NCI-H524 treated with DMSO at 0.1 percent for 48 hours (cell line): ENCODE measurements at regions not wholly inside any gene's neighbourhood (a gene's known extent, or its start where the extent isn't known, plus 50 kb on each side); places are given as distances from the start of the nearest gene placed in this dataset.
"Not testable (repeated sequence)": the region's sequence is repeated elsewhere in the genome, so short reads cannot be mapped to it uniquely, and the experiment has no call there.

ENCODE experiments used
- DNase-seq: peaks from one replicate; lab custom pipeline; 2025; lab: John Stamatoyannopoulos, UW

DNA sequence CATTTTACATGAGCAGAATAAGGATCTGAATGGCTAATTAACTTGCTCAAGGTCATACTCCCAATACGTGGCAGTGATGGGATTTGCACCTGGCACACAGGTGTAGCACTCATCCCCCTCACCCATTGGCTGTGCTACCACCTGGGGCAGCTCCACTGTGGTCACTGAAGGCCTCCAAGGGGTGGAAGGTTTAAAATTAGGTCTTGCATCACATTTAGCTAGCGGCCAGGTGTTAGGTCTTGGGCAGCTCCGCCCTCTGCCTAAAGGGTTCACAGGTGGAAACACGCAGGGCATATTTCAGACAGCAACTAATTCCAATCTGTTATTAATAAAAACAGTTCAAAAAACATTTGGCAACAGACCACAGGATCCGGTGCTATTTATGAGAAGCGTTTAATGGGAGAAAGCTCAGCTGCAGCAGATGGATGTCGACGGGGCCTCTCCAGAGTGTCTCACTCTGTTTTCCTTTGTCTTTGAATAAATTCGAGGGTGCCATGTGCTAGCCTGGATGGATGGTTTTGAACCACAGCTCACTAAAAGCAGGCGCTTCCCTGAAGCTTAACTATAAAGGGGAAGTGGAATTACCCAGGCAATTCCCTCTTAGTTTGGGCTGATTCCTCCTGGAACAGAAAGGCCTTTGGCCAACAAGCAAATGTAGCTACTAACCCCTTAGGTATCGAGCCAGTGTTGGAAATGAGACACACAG, 1017.6 kb downstream of the TYW1 start:
- no peak for DNase-seq

DNA sequence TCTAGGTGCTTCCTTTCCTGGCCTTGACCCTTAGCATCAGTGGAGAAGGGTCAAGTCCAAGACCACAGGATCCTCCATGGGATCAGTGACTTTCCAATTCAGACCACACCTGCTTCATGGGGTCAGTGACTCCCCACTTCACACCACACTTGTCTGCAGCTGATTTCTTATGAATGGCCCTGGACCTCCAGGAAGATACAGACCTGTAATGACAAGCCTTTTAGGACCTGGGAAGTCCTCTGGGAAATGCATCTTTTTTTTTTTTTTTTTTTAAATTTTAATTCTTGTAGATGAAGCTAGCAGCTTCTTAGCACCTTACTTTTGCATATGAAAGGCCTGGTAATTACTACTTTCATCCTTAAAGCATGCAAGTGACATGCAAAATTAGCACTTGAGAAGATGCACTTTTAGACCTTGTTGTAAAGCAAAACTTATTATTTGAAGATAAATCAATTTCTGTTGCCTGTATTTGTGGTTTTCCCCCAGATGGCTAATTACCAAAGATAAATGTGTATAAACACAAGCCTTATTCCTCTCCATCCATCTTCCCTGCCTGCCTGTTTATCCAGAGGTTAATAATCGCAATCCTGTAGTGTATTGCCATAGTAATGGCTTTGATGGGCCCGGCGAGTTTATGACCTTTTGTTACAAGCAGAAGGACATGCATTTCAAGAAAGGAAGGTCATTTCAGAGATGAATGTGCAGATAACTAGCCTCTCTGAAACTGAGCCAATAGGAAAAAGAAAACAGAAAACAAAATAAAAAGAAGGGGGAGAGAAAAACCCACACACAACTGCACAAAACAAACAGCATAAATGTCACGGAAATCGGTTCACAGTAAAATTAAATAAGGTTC, 1018.7 kb downstream of the TYW1 start:
- DNase-seq, result no peak

DNA sequence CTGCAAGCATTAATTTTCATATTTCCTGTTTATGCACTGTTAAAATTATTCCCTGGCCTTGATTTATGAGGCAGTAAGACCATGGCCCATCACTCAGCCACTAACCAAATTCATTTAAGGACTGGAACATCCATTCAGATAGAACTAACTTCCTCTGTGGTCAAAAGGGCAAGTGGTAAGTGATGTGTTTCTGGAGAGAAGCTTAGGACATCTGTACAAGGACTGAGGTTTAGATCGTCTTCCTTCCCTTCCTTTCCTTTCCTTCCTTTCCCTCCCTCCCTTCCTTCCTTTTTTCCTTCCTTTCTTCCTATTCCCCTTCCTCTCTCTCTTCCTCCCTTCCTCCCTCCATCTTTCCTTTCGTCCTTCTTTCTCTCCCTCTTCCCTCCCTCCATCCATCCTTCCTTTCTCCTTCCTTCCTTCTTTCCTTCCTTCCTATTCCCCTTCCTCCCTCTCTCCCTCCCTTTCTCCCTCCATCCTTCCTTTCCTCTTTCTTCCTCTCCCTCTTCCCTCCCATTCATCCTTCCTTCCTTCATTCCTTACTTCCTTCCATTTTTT, 1019.4 kb downstream of the TYW1 start:
- DNase-seq, result no peak

DNA sequence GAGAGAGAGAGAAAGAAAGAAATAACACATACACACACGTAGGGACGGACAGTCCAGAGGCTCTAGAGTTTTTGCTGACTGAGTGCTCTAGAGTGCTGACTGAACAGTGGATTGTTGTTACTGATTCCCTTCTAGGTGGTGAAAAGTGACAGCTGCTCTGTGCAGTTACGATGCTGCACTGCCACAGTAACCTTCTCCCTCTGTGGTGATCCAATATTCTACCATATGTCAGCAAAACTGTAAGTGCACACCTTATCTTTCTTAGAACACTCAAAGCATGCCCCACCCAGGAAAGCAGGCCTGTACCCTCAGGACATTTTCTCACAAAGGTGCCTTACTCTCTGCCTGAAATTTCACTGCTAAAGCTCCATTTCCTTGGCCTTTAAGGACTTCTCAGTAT, 1023.5 kb downstream of the TYW1 start:
- DNase-seq, result peak; percentile 36

DNA sequence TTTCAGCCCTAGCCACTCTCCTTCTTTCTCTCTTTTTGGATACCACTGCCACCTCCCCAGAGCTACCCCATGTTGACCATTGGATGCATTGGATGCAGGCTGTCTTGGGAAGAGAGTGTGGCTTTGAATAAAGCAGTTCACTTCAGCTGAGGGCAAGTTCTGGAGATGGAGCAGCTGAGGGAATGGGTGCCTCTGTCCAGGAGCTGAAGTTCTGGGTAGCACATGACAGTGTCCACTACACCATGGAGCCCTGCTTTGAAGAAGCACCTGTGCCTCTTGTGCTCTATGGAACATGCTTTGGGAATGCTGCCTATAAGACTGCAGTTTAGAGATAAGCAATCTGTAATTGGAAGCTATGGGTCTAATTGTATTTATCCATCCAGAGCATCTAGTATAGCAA, 1028.7 kb downstream of the TYW1 start:
- DNase-seq, result no peak

DNA sequence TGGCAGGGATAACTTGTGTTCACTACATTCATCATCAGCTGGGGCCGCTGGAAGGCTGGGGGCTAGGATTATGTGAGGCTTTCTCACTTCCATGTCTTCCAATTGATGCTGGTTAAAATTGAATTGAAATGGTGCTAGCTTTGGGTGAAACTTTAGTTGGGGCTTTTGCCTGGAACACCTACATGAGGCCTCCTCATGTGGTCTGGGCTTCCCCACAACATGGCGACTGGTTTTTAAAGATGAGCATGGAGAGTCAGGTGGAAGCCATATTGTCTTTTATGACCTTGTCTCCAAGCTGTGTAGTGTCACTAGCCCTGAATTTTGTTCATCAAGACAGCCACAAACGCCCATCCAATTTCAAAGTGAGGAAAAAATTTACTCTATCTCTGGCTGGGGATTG, 1033.9 kb downstream of the TYW1 start:
- no peak for DNase-seq

DNA sequence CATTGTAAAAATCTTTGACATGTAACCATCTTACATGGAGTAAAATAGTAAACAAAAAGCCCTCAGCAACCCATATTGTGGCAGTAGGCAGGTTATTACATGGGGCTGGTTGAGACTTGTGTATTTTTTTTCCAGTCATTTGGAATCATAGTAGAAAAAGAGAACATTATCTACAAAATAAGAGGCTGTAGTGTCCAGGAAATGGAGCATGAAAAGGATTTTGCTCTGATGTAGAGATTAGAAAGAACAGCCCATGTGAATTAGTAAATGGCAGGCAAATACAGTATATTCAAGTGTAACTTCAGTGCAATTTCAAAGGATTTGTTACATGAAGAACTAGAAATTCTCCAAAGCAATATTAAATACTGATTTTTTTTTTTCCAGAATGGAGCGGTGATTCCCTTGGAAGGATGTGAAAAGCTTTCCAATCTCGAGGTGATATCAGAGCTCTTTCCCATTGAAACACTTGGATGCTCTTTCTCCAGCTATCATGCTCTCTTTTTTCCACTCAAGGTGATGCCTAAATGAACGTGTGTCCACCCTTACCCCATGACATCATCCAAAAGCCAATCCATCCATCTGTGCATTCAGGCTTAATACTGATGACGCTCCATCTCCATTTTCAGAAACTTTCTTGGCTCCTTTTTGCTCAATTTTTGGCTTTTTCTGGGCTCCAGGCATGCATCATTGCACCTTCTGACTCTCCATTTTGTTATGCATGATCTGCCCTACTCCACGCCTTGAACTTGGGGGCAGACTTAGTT, 1034.7 kb downstream of the TYW1 start:
- no peak for DNase-seq

DNA sequence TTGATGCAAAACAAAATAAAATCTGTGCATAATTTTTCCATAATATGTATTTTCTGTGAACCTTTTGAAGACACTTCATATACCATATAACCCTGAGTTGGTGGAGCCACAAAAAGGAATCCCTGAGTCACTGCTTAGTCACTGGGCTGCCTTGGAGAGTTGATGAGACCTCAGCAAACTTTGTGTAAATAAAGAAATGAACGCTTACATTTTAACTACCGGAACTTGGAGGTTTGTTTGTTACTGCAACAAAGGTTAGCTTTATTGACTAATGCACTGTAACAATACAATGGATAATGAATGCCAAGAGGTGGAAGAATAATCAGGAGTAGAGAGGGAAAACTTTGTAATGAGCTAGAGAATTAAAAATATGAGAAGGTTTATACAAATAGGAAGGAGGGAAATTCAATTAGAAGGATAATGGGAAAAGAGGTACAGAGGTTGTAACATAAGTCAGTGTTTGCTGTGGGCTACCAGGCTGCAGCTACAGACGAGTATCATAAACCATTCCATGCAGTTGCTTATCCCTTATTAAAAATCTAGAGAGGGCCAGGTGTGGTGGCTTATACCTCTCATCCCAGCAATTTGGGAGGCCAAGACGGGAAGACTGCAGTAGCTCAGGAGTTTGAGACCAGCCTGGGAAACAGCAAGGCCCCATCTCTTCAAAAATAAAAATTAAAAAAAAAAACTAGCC, 1042.1 kb downstream of the TYW1 start:
- no peak for DNase-seq

DNA sequence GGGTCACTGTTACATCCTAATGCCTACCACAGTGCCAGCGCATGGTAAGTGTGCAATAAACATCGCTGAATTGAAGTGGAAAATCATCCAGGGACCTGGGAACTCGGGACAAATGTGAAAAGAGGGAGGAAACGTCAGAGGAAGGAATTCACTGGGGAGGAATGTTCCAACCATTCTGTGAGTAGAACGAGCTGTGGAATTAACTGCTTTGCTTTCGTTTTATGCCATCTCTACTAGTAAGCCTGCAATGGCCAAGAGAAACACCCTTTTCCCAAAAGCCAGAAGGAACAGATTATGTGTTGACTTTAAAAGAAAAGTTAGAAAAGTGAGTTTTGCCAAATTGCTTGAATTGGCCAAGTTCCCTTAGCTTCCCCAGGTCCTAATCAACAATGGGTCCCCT, 1044.9 kb downstream of the TYW1 start:
- no peak for DNase-seq

DNA sequence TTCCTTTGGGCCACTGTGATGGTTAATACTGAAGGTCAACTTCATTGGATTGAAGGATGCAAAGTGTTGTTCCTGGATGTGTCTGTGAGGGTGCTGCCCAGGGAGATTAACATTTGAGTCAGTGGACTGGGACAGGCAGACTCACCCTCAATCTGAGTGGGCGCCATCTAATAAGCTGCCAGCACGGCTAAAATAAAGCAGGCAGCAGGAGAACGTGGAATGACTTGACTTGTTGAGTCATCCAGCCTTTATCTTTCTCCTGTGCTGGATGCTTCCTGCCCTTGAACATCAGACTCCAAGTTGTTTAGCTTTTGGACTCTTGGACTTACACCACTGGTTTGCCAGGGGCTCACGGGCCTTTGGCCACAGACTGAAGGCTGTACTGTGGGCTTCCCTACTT, 1046.9 kb downstream of the TYW1 start:
- DNase-seq, result no peak

DNA sequence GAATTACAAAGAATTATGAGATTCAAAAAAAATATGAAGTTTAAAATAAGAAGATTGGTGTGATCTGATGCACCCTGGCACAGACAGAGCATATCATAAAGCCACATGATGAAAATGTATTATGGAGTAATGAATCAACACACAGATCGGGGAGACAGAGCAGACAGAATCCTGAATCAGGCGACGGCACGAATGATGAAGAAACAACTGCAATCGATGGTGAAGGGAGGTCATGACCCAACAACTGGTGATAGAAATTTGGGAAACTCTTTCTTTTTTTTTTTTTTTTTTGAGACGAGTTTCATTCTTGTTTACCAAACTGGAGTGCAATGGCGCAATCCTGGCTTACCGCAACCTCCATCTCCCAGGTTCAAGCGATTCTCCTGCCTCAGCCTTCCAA, 1054.0 kb downstream of the TYW1 start:
- no peak for DNase-seq

DNA sequence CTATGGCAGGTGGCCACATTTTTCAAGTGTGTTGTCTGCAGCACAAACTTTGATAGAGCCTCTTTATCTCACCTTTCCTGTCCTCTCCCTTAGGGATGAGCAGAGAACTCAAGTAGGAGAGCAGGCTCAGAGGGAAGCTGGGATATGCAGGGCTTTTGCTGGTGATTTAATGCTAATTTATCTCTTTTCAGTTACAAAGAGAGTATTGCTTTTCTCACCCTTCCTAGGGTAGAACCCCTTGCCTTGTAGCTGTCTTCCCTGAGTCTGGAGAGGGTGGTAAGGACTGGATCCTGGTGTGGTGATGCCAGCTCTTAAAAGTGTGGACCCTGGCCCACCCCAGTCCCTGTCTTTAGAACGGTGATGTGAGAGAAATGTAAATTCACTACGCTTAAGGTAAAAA, 1061.4 kb downstream of the TYW1 start:
- no peak for DNase-seq

DNA sequence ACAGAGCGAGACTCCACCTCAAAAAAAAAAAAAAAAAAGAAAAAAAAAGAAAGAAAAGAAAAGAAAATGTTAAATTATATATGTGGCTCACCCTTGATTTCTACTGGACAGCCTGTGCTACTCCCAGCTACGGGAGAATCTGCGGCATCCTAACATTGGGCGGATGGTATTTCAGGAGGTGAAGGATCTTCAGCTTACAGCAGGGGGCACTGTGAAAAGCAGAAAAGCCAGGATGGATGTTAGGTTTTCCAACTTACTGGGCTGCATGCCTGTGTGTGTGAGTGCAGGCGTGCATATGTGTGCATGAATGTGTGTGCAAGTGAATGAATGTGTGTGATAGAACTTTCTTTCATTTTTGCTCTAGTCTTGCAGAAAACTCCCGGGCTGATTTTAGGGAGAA, 1066.5 kb downstream of the TYW1 start:
- DNase-seq, result no peak

DNA sequence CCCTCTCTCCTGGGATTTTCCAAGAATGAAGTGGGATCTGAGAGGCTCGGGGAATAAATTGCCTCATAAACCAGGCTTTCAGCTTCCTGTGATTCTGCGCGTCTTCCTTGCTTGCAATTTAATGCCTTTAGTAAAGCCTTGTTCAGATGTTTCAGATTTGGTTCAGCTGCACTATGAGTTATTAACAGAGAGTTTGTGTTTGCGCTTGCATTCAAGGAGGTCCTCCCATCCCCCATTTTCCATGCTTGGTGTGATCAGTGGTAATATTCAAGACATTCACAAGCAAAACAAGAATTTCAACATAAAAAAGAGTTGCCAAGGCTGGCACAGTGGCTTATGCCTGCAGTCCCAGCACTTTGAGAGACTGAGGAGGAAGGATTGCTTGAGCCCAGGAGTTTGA, 1068.9 kb downstream of the TYW1 start:
- DNase-seq, result no peak

DNA sequence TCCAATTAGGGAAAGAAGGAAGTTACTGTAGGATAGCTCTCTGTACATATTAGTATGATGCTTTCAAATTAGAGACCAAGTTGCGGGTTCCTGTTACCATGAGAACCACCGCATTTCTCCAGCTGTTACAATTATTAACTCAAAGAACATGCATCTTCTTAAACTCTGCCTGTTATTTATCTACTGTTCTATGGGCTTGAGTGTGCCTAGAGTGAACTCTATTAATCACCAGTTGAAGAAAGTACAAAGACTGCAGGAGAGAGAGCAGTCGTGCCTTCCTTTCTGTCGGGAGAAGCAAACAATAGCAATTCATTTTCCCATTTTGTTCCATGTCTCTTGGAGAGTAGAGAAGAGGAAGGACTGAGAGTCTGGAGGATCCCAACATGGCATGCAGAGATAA, 1071.2 kb downstream of the TYW1 start:
- DNase-seq, result no peak

DNA sequence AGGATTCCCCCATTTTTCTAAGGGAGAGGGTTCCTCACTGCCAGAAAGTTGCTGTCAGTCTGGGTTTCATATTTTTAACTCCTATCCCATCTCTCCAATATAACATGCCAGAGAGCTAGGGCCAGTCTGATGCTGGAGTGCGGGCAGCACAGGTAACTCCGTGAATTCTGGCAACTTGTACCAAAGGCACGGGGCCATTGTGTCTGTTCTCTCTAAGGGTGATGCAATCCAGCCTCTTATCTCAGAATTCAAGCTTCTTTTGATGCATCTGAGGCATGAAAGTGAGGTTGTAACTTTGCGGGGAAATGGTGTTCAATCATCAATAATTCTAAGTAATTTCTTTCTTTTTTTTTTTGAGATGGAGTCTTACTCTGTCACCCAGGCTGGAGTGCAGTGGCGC, 1074.4 kb downstream of the TYW1 start:
- DNase-seq, result no peak

DNA sequence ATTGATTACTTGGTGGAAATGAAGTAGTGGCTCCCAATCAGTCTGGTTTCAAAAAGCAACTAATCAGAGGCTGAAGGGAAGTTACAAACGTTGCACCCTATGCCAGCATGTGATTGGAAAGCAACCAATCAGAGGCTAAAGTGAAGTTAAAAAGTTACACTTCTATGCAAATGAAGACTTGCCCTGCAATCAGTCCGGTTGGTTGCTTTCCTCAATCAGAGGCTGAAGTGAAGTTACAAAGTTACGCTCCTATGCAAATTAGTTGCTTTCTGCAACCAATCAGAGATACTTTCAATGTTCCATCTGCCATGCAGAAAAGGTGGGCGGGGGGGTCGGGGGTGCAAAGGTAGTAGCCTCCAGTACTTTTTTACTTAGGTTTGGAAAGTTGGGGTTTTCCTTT, 1077.1 kb downstream of the TYW1 start:
- no peak for DNase-seq

DNA sequence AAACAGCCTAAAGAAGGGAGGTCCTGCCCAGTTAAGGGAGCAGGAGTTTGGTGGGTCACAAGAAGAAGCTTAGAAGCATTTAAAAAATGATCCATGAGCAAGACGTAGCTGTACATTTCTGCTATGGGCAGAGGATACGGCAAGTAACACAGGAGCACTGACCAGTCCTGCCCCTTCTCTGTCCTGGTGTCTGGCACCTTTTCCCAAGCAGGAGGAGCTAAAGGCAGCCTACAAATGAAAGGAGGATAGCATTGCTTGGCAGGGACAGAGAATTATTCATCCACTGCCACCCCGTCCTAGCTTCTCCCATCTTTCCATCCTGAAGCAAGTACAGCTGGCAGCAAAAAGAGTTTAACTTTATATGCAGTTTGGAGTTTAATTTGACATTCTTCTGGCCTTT, 1077.6 kb downstream of the TYW1 start:
- DNase-seq, result no peak

DNA sequence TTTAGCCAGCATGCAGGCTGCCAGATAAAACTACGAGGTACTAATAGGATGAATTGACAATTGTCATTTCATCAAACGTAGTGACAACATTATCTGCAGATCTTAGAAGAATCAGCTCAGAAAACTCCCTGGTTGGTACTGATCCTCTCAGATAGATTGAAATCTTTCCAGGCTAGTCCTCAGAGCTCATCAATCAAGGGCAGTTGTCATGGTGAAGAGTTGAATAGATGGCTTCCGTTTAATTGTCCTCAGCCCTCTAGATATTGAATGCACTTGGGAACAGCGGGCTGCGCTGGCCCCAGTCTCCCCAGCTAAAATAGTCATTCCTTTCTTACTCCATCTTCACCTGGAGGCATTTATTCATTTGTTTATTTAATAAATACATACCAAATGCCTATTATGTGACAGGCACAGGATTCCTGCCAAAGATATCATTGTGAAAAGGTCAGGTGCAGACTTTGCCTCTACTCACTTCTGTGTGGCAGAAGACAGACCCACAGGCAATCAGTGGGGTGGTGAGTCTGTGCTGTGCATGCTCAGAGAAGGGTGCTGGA, 1081.6 kb downstream of the TYW1 start:
- no peak for DNase-seq

DNA sequence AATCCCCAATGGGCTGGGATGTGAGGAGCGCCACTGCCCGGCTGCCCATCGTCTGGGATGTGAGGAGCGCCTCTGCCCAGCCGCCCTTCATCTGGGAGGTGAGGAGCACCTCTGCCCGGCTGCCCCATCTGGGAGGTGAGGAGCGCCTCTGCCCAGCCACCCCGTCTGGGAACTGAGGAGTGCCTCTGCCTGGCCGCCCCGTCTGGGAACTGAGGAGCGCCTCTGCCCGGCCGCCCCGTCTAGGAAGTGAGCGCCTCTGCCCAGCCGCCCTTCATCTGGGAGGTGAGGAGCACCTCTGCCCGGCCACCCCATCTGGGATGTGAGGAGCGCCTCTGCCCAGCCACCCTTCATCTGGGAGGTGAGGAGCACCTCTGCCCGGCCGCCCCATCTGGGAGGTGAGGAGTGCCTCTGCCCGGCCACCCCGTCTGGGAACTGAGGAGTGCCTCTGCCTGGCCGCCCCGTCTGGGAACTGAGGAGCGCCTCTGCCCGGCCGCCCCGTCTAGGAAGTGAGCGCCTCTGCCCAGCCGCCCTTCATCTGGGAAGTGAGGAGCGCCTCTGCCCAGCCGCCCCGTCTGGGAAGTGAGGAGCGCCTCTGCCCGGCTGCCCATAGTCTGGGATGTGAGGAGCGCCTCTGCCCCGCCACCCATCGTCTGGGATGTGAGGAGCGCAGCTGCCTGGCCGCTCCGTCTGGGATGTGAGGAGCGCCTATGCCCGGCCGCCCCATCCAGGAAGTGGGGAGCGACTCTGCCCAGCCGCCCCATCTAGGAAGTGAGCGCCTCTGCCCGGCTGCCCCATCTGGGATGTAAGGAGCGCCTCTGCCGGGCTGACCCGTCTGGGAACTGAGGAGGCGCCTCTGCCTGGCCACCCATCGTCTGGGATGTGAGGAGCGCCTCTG, 1085.7 kb downstream of the TYW1 start:
- not testable (repeated sequence) for DNase-seq
